Neuronal stem cell (in vitro differentiated cells): ENCODE measurements at regions not wholly inside any gene's neighbourhood (a gene's known extent, or its start where the extent isn't known, plus 50 kb on each side); places are given as distances from the start of the nearest gene placed in this dataset.

Source experiments
- DNase-seq: peaks from one replicate; pipeline ENCODE4 v3.0.0-alpha.2; 2013; ENCODE audit warnings: low spot score
- H2AFZ ChIP-seq: one replicate; pipeline ENCODE4 v1.6.1; 2013; ENCODE audit warnings: mild to moderate bottlenecking, low read length, inconsistent platforms
- H2AK5ac ChIP-seq: 2 replicates; pipeline ENCODE4 v1.6.1; 2013; ENCODE audit warnings: low read depth, mild to moderate bottlenecking, inconsistent platforms, low read length, moderate library complexity, mixed read lengths
- H2BK120ac ChIP-seq: 2 replicates; pipeline ENCODE4 v1.6.1; 2013; ENCODE audit warnings: low read depth, mild to moderate bottlenecking, inconsistent platforms, low read length, moderate library complexity, mixed read lengths
- H2BK12ac ChIP-seq: one replicate; pipeline ENCODE4 v1.6.1; 2013; ENCODE audit warnings: low read length, inconsistent platforms
- H2BK15ac ChIP-seq: 2 replicates; pipeline ENCODE4 v1.6.1; 2013; ENCODE audit warnings: mild to moderate bottlenecking, low read length, inconsistent platforms, mixed read lengths
- H2BK5ac ChIP-seq: one replicate; pipeline ENCODE4 v1.6.1; 2013; ENCODE audit warnings: inconsistent platforms, mild to moderate bottlenecking, low read length, moderate library complexity
- H3K14ac ChIP-seq: one replicate; pipeline ENCODE4 v1.6.1; 2013; ENCODE audit warnings: low read length, inconsistent platforms
- H3K18ac ChIP-seq: 2 replicates; pipeline ENCODE4 v1.6.1; 2013; ENCODE audit warnings: low read length, inconsistent platforms
- H3K23ac ChIP-seq: 2 replicates; pipeline ENCODE4 v1.6.1; 2013; ENCODE audit warnings: low read depth, mild to moderate bottlenecking, mixed read lengths, low read length, inconsistent platforms; ENCODE audit not compliant: poor library complexity
- H3K27ac ChIP-seq: replicated peaks from 3 replicates; pipeline ENCODE4 v1.5.1; 2013; ENCODE audit warnings: low read length, inconsistent platforms
- H3K27me3 ChIP-seq, 3 experiments: 2 replicates each; pipeline ENCODE4 v1.6.1; 2013; ENCODE audit warnings: low read length in 3 of 3, mild to moderate bottlenecking in 2 of 3, inconsistent platforms in 1 of 3, low read depth in 1 of 3, mixed read lengths in 1 of 3, moderate library complexity in 1 of 3; ENCODE audit not compliant: control insufficient read depth in 3 of 3, insufficient read depth in 3 of 3
- H3K36me3 ChIP-seq, 2 donors: replicated peaks in 1 of 2; 2 replicates each; pipeline ENCODE4 v1.6.1; 2013; ENCODE audit warnings: low read length in 2 of 2; ENCODE audit not compliant: control insufficient read depth in 2 of 2, insufficient read depth in 2 of 2
- H3K4ac ChIP-seq: 2 replicates; pipeline ENCODE4 v1.6.1; 2013; ENCODE audit warnings: inconsistent platforms, mild to moderate bottlenecking, low read length, moderate library complexity
- H3K4me1 ChIP-seq, 2 donors: 1 replicate in 1 of 2; 2 replicates in 1 of 2; pipeline ENCODE4 v1.6.1; 2013; ENCODE audit warnings: low read length in 2 of 2, low read depth in 1 of 2; ENCODE audit not compliant: control insufficient read depth in 2 of 2, insufficient read depth in 1 of 2
- H3K4me2 ChIP-seq: one replicate; pipeline ENCODE4 v1.6.1; 2013; ENCODE audit warnings: mild to moderate bottlenecking, low read length, inconsistent platforms; ENCODE audit not compliant: insufficient read depth, poor library complexity, severe bottlenecking
- H3K4me3 ChIP-seq, 2 donors: 2 replicates each; pipeline ENCODE4 v1.5.1; 2013; ENCODE audit warnings: low read length in 2 of 2, mild to moderate bottlenecking in 2 of 2, inconsistent platforms in 1 of 2, moderate library complexity in 1 of 2
- H3K79me1 ChIP-seq: one replicate; pipeline ENCODE4 v1.6.1; 2013; ENCODE audit warnings: low read depth, mild to moderate bottlenecking, inconsistent platforms, low read length, moderate library complexity
- H3K9ac ChIP-seq: one replicate; pipeline ENCODE4 v1.6.1; 2013; ENCODE audit warnings: mild to moderate bottlenecking, low read depth, low read length, inconsistent platforms; ENCODE audit not compliant: poor library complexity
- H3K9me3 ChIP-seq, 2 donors: replicated peaks in 1 of 2; 2 replicates each; pipeline versions ENCODE3 to v1.6.1; 2013; ENCODE audit warnings: low read length in 2 of 2, mild to moderate bottlenecking in 2 of 2, inconsistent platforms in 1 of 2, low read depth in 1 of 2, mixed read lengths in 1 of 2, moderate library complexity in 1 of 2; ENCODE audit not compliant: control insufficient read depth in 2 of 2, insufficient read depth in 1 of 2
- H4K8ac ChIP-seq: one replicate; pipeline ENCODE4 v1.6.1; 2013; ENCODE audit warnings: low read depth, mild to moderate bottlenecking, inconsistent platforms, low read length, moderate library complexity
- H4K91ac ChIP-seq: one replicate; pipeline ENCODE4 v1.6.1; 2013; ENCODE audit warnings: low read length, low read depth, mild to moderate bottlenecking, inconsistent platforms; ENCODE audit not compliant: poor library complexity
- WGBS, 2 donors: extraction: QIAGEN DNeasy Blood & Tissue Kit; methylation state at CpG; one replicate each; pipeline ENCODE4 v1.1.7; 2013; ENCODE audit warnings: missing lambda C conversion rate in 2 of 2, mixed read lengths in 1 of 2; ENCODE audit not compliant: insufficient read length in 2 of 2, insufficient replicate concordance in 1 of 2; ENCODE audit errors: extremely low coverage in 2 of 2; 5-methylcytosine and 5-hydroxymethylcytosine counted together

GRCh38 chr10:127804696-127805095 lies 67.7 kb downstream of the FOXI2 start:
- Histone ChIP-seq H3K18ac (no peak overlapping the region), H3K23ac (no peak overlapping the region), H2AK5ac (no peak overlapping the region), H2BK5ac (no peak overlapping the region), H3K4me1 (peaks cover 0 to 2% of the 10 kb centered on the region in 2 donors), H2AFZ (no peak overlapping the region), H3K4ac (no peak overlapping the region), H4K91ac (no peak overlapping the region), H3K9ac (no peak overlapping the region), H2BK12ac (no peak overlapping the region), H4K8ac (no peak overlapping the region), H3K4me3 (no peak overlapping the region), H2BK15ac (no peak overlapping the region), H2BK120ac (no peak overlapping the region), H3K27ac (no peak overlapping the region), H3K36me3 (no peaks in the 10 kb centered on the region), H3K14ac (no peak overlapping the region), H3K27me3 (no peaks in the 10 kb centered on the region), H3K79me1 (no peaks in the 10 kb centered on the region), H3K9me3 (no peaks in the 10 kb centered on the region), H3K4me2 (no peak overlapping the region)
- no peak for DNase-seq
- no CpG with 5 or more reads among the region's 8 CpGs for WGBS, 2 donors

GRCh38 chr10:127805950-127806349 lies 69.0 kb downstream of the FOXI2 start:
- no peak for DNase-seq
- Histone ChIP-seq H2BK5ac (no peak overlapping the region), H3K4me1 (peaks cover 0 to 2% of the 10 kb centered on the region in 2 donors), H2BK12ac (no peak overlapping the region), H3K4me2 (no peak overlapping the region), H3K23ac (no peak overlapping the region), H4K8ac (no peak overlapping the region), H3K9me3 (no peaks in the 10 kb centered on the region), H2AK5ac (no peak overlapping the region), H3K9ac (no peak overlapping the region), H2AFZ (no peak overlapping the region), H3K4me3 (no peak overlapping the region), H3K14ac (no peak overlapping the region), H3K27me3 (no peaks in the 10 kb centered on the region), H2BK120ac (no peak overlapping the region), H4K91ac (no peak overlapping the region), H3K27ac (no peak overlapping the region), H3K79me1 (no peaks in the 10 kb centered on the region), H3K4ac (no peak overlapping the region), H3K36me3 (no peaks in the 10 kb centered on the region), H3K18ac (no peak overlapping the region), H2BK15ac (no peak overlapping the region)
- no CpG with 5 or more reads among the region's 3 CpGs for WGBS, 2 donors

- Histone ChIP-seq H3K79me1 (no peaks in the 10 kb centered on the region), H2BK5ac (no peak overlapping the region), H3K36me3 (no peaks in the 10 kb centered on the region), H2AFZ (no peak overlapping the region), H3K9ac (no peak overlapping the region), H3K4me3 (no peak overlapping the region), H3K4me1 (peaks cover 0 to 2% of the 10 kb centered on the region in 2 donors), H3K23ac (no peak overlapping the region), H3K27ac (no peak overlapping the region), H3K27me3 (no peaks in the 10 kb centered on the region), H3K4me2 (no peak overlapping the region), H2BK12ac (no peak overlapping the region), H4K91ac (no peak overlapping the region), H3K4ac (no peak overlapping the region), H2BK15ac (no peak overlapping the region), H3K14ac (no peak overlapping the region), H4K8ac (no peak overlapping the region), H2AK5ac (no peak overlapping the region), H3K9me3 (no peaks in the 10 kb centered on the region), H2BK120ac (no peak overlapping the region), H3K18ac (no peak overlapping the region)
- DNase-seq, result no peak
- WGBS, 2 donors, result no CpG with 5 or more reads among the region's 2 CpGs
These were observed 75.1 kb downstream of the FOXI2 start for GRCh38 chr10:127812041-127812440.

GRCh38 chr10:127813290-127813689 lies 76.3 kb downstream of the FOXI2 start:
- no peak overlapping the region for H3K27ac ChIP-seq
- no peak overlapping the region for H3K18ac ChIP-seq
- H3K36me3 ChIP-seq, result no peaks in the 10 kb centered on the region
- no peak overlapping the region for H2BK5ac ChIP-seq
- H3K4me3 ChIP-seq, result no peak overlapping the region
- no peak overlapping the region for H3K14ac ChIP-seq
- no peak for DNase-seq
- H3K79me1 ChIP-seq, result no peaks in the 10 kb centered on the region
- no peak overlapping the region for H4K8ac ChIP-seq
- no peaks in the 10 kb centered on the region for H3K27me3 ChIP-seq
- no peak overlapping the region for H3K23ac ChIP-seq
- no peak overlapping the region for H3K4me2 ChIP-seq
- no peak overlapping the region for H2BK120ac ChIP-seq
- no peak overlapping the region for H3K4ac ChIP-seq
- H4K91ac ChIP-seq, result no peak overlapping the region
- H2AK5ac ChIP-seq, result no peak overlapping the region
- H2BK15ac ChIP-seq, result no peak overlapping the region
- H3K9me3 ChIP-seq, result no peaks in the 10 kb centered on the region
- H2BK12ac ChIP-seq, result no peak overlapping the region
- H2AFZ ChIP-seq, result no peak overlapping the region
- no CpG with 5 or more reads among the region's 2 CpGs for WGBS, 2 donors
- H3K9ac ChIP-seq, result no peak overlapping the region
- no peaks in the 10 kb centered on the region for H3K4me1 ChIP-seq
